Gastrocnemius medialis (tissue), 4 donors: ENCODE measurements at regions not wholly inside any gene's neighbourhood (a gene's known extent, or its start where the extent isn't known, plus 50 kb on each side); places are given as distances from the start of the nearest gene placed in this dataset.

Experiments used
- CTCF ChIP-seq, 5 experiments: fragments of 450-650 bp in 3 of 5; fragments of 200-600 bp in 2 of 5; sonication (generic) in 2 of 5; IDR thresholded peaks in 4 of 5; conservative IDR thresholded peaks in 1 of 5; 1 replicate in 4 of 5; 2 replicates in 1 of 5; pipeline ENCODE4 v1.5.1; 2016 to 2019; ENCODE audit warnings: antibody characterized with exemption in 5 of 5, mild to moderate bottlenecking in 3 of 5, moderate library complexity in 3 of 5
- POLR2A ChIP-seq, 2 donors: fragments of 450-650 bp; IDR thresholded peaks; one replicate each; pipeline ENCODE4 v1.6.1; 2017; ENCODE audit warnings: antibody characterized with exemption in 2 of 2, mild to moderate bottlenecking in 2 of 2, moderate library complexity in 2 of 2

- TF ChIP-seq CTCF (IDR thresholded peaks at IDR 0.05 in 4 of 5, conservative IDR thresholded peaks at IDR 0.05 in 1 of 5) (no peak), POLR2A (IDR thresholded peaks at IDR 0.05) (no peak)
Observed at GRCh38 chr15:37740623-37741141, 193.8 kb upstream of the TMCO5A start.
